A549 (cell line): ENCODE measurements at regions not wholly inside any gene's neighbourhood (a gene's known extent, or its start where the extent isn't known, plus 50 kb on each side); places are given as distances from the start of the nearest gene placed in this dataset.

Experiments
- ATAC-seq, 2 experiments: fragments of 200-7000 bp in 1 of 2; fragments of >200 bp in 1 of 2; cut with Nextera tagmentation in 1 of 2; cut with Tn5 transposase in 1 of 2; 3 replicates each; pipeline versions ENCODE4 v1.8.0 to v1.9.1; 2018 to 2020; ENCODE audit warnings: mild to moderate bottlenecking in 1 of 2, moderate library complexity in 1 of 2
- CTCF ChIA-PET: fragments of 300-600 bp; sonication (Branson Sonifier 250); formaldehyde crosslinking; extraction: SDS; loops from one replicate; lab custom pipeline; 2021; ENCODE audit warnings: antibody characterized with exemption, inconsistent platforms; lab: Yijun Ruan, JAX
- POLR2A ChIA-PET: fragments of 350-600 bp; formaldehyde crosslinking; extraction: SDS; loops from one replicate; lab custom pipeline; 2021; ENCODE audit warnings: antibody characterized with exemption, inconsistent platforms; lab: Yijun Ruan, JAX
- DNase-seq, 2 experiments: peaks; one replicate each; pipeline versions ENCODE4 v3.0.0 to v3.0.0-alpha.2; 2011 to 2016; ENCODE audit warnings: low read depth in 1 of 2, low spot score in 1 of 2
- FAIRE-seq: peaks from 2 replicates; lab custom pipeline; 2011; peaks lifted over from hg19 to GRCh38; lab: Jason Lieb, UNC
- H3K27ac ChIP-seq, 2 experiments: fragments of >200 bp; sonication (Bioruptor Twin); formaldehyde crosslinking; 3 replicates each; pipeline ENCODE4 v1.5.1; 2016 to 2017
- H3K4me1 ChIP-seq: fragments of >200 bp; sonication (Bioruptor Twin); formaldehyde crosslinking; 3 replicates; pipeline ENCODE4 v1.6.1; 2016
- H3K4me2 ChIP-seq: fragments of >200 bp; sonication (Bioruptor Twin); formaldehyde crosslinking; 3 replicates; pipeline ENCODE4 v1.6.1; 2016
- H3K4me3 ChIP-seq: fragments of >200 bp; sonication (Bioruptor Twin); formaldehyde crosslinking; 3 replicates; pipeline ENCODE4 v1.5.1; 2016
- H3K9me3 ChIP-seq: fragments of >200 bp; sonication (Bioruptor Twin); formaldehyde crosslinking; 3 replicates; pipeline ENCODE4 v1.6.1; 2016
- CTCF ChIP-seq: fragments of >200 bp; sonication (Bioruptor Twin); formaldehyde crosslinking; IDR thresholded peaks from 3 replicates; pipeline ENCODE4 v1.5.1; 2016
- ELK1 ChIP-seq: fragments of 150-350 bp; IDR thresholded peaks from 2 replicates; pipeline ENCODE4 v1.6.1; 2014; ENCODE audit warnings: low read depth, mild to moderate bottlenecking, low read length
- HEYL ChIP-seq: fragments of 250-450 bp; sonication (Bioruptor Pico); IDR thresholded peaks from 2 replicates; pipeline ENCODE4 v1.8.0; 2021; ENCODE audit warnings: mild to moderate bottlenecking, moderate library complexity
- HOXB13 ChIP-seq: fragments of 250-450 bp; sonication (Bioruptor Pico); IDR thresholded peaks from 2 replicates; pipeline ENCODE4 v1.5.0; 2020; ENCODE audit warnings: low read depth, mild to moderate bottlenecking, moderate library complexity
- KDM5A ChIP-seq: fragments of 200-600 bp; sonication (generic); IDR thresholded peaks from 2 replicates; pipeline ENCODE4 v1.6.1; 2016; ENCODE audit warnings: antibody characterized with exemption, mild to moderate bottlenecking
- MAFK ChIP-seq: fragments of 450-650 bp; IDR thresholded peaks from 2 replicates; pipeline ENCODE4 v1.6.1; 2014; ENCODE audit not compliant: partially characterized antibody
- REST ChIP-seq: fragments of 200-600 bp; sonication (generic); IDR thresholded peaks from 2 replicates; pipeline ENCODE4 v1.6.1; 2016; ENCODE audit warnings: antibody characterized with exemption, mild to moderate bottlenecking, moderate library complexity
- RFX5 ChIP-seq: fragments of 450-650 bp; IDR thresholded peaks from 2 replicates; pipeline ENCODE4 v1.7.1; 2014; ENCODE audit warnings: antibody characterized with exemption, mild to moderate bottlenecking, moderate library complexity
- SMC3 ChIP-seq: fragments of >200 bp; sonication (Bioruptor Twin); formaldehyde crosslinking; IDR thresholded peaks from 3 replicates; pipeline ENCODE4 v1.6.1; 2018; ENCODE audit warnings: inconsistent platforms
- WGBS: methylation state at CpG from one replicate; pipeline ENCODE4 v1.1.6; 2017; ENCODE audit errors: missing lambda C conversion rate; 5-methylcytosine and 5-hydroxymethylcytosine counted together

GRCh38 chr9:129266536-129266935, 88.5 kb upstream of the IER5L start:
- no peaks in the 10 kb centered on the region for H3K4me1 ChIP-seq
- H3K4me2 ChIP-seq: no peak overlapping the region
- no peak for TF ChIP-seq SMC3
- TF ChIP-seq MAFK: no peak
- TF ChIP-seq ELK1: no peak
- no peak for DNase-seq
- no peak for FAIRE-seq
- ChIA-PET CTCF (interaction anchor here (0.6 to 1.4 kb wide), 3 partner anchors 23 to 124 kb away, joined by 4 to 5 read pairs (median 5); no protein-coding TSS in a partner anchor), POLR2A (no interaction called here)
- 84% methylated on average over 5 of the region's 5 CpGs for WGBS
- ATAC-seq: no peak
- H3K27ac ChIP-seq: no peak overlapping the region
- no peak overlapping the region for H3K4me3 ChIP-seq
- no peaks in the 10 kb centered on the region for H3K9me3 ChIP-seq

- Histone ChIP-seq H3K27ac (no peak overlapping the region), H3K4me1 (no peaks in the 10 kb centered on the region; the same call in 2 of the 3 replicates), H3K4me3 (no peak overlapping the region), H3K4me2 (no peak overlapping the region), H3K9me3 (no peaks in the 10 kb centered on the region)
- ChIA-PET POLR2A (no interaction called here), CTCF (no interaction called here)
- no peak for ATAC-seq
- WGBS: 0% methylated on average over 1 of the region's 5 CpGs
- no peak for FAIRE-seq
- no peak for TF ChIP-seq CTCF
- TF ChIP-seq, all 56 proteins: peak for 0
- DNase-seq: no peak
Measured at GRCh38 chr9:129264388-129264787, 86.3 kb upstream of the IER5L start.

- H3K4me3 ChIP-seq: no peak overlapping the region
- H3K4me2 ChIP-seq: no peak overlapping the region
- ChIA-PET POLR2A (no interaction called here), CTCF (no interaction called here)
- 88% methylated on average over 7 of the region's 8 CpGs for WGBS
- TF ChIP-seq REST (no peak), HEYL (CRISPR knock-in tag) (no peak), RFX5 (no peak), HOXB13 (CRISPR knock-in tag) (no peak)
- H3K27ac ChIP-seq: no peak overlapping the region
- no peak for DNase-seq
- no peak for ATAC-seq
- FAIRE-seq: no peak
- no peaks in the 10 kb centered on the region for H3K9me3 ChIP-seq
- H3K4me1 ChIP-seq: peaks cover 4% of the 10 kb centered on the region
Measured at GRCh38 chr9:129263836-129264235, 85.8 kb upstream of the IER5L start.

- H3K4me2 ChIP-seq: no peak overlapping the region
- DNase-seq (no peak), ATAC-seq (no peak), FAIRE-seq (no peak)
- TF ChIP-seq RFX5 (no peak), KDM5A (no peak)
- no peak overlapping the region for H3K4me3 ChIP-seq
- ChIA-PET CTCF (no interaction called here), POLR2A (no interaction called here)
- WGBS: 90% methylated on average over 9 of the region's 9 CpGs
- H3K9me3 ChIP-seq: no peaks in the 10 kb centered on the region
- H3K27ac ChIP-seq: peak overlapping the region in 1 of 2 experiments; percentile 38; a peak in 2 of 6 replicates
- peaks cover 12% of the 10 kb centered on the region for H3K4me1 ChIP-seq
Measured at GRCh38 chr9:129262261-129262660, 84.2 kb upstream of the IER5L start.
